IPS-15b (cell line): ENCODE measurements at regions not wholly inside any gene's neighbourhood (a gene's known extent, or its start where the extent isn't known, plus 50 kb on each side); places are given as distances from the start of the nearest gene placed in this dataset.

Experiments
- H3K27me3 ChIP-seq: one replicate; pipeline ENCODE4 v1.6.1; 2013; ENCODE audit warnings: low read length; ENCODE audit not compliant: control insufficient read depth, insufficient read depth
- H3K36me3 ChIP-seq: one replicate; pipeline ENCODE4 v1.6.1; 2013; ENCODE audit warnings: low read length; ENCODE audit not compliant: control insufficient read depth, insufficient read depth
- H3K4me1 ChIP-seq: one replicate; pipeline ENCODE4 v1.6.1; 2013; ENCODE audit warnings: mild to moderate bottlenecking, low read length; ENCODE audit not compliant: control insufficient read depth, insufficient read depth
- H3K4me3 ChIP-seq: one replicate; pipeline ENCODE4 v1.5.1; 2013; ENCODE audit warnings: low read depth, low read length
- H3K9ac ChIP-seq: one replicate; pipeline ENCODE4 v1.6.1; 2013; ENCODE audit warnings: low read depth, mild to moderate bottlenecking, low read length
- H3K9me3 ChIP-seq: one replicate; pipeline ENCODE4 v1.6.1; 2013; ENCODE audit warnings: mild to moderate bottlenecking, low read length; ENCODE audit not compliant: control insufficient read depth, insufficient read depth

DNA sequence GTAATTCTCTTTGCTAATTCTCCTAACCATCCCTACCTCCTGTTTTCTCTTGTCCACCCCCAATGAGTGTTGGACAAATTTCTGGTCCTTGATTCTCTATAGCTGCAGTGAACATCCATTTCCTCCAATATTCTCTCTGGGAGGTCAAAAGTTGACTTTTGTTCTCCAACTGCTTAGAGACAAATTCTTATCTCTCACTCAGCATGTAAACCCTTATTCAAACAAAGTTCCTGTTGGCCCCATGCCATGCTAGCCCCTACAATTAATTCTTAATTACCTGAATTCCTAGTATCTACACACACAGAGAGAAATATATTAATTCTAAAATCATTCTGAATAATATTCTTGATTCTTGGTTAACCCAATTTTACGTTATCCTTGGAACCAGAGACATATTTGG, 472.9 kb upstream of the ACTBL2 start:
- no peaks in the 10 kb centered on the region for H3K27me3 ChIP-seq
- no peaks in the 10 kb centered on the region for H3K36me3 ChIP-seq
- H3K4me3 ChIP-seq = no peak overlapping the region
- no peaks in the 10 kb centered on the region for H3K4me1 ChIP-seq
- no peaks in the 10 kb centered on the region for H3K9me3 ChIP-seq
- H3K9ac ChIP-seq = no peak overlapping the region

DNA sequence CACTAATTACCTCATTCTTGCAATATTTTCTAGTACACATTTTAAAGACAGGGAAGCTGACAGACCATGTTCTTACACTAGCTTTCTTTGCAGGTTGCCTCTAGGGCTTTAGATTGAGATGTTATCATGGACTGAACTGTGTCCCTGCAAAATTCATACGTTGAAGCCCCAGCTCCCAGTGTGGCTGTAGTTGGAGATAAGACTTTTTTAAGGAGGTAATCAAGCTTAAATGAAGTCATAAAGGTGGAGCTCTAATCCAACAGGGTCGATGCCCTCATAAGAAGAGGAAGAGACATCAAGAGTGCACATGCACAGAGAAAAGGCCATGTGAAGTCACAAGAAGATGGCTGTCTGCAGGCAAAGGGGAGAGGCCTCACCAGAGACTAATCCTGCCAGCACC, 471.2 kb upstream of the ACTBL2 start:
- no peaks in the 10 kb centered on the region for H3K4me1 ChIP-seq
- no peaks in the 10 kb centered on the region for H3K36me3 ChIP-seq
- H3K9me3 ChIP-seq = no peaks in the 10 kb centered on the region

GRCh38 chr5:57950616-57951228, 468.1 kb upstream of the ACTBL2 start:
- H3K4me1 ChIP-seq = no peaks in the 10 kb centered on the region
- no peak overlapping the region for H3K4me3 ChIP-seq
- H3K9me3 ChIP-seq = no peaks in the 10 kb centered on the region
- H3K9ac ChIP-seq = no peak overlapping the region
- no peaks in the 10 kb centered on the region for H3K27me3 ChIP-seq
- H3K36me3 ChIP-seq = no peaks in the 10 kb centered on the region

More for the DNA sequence above, 471.2 kb upstream of the ACTBL2 start:
- H3K27me3 ChIP-seq = no peaks in the 10 kb centered on the region
- H3K4me3 ChIP-seq = no peak overlapping the region
- H3K9ac ChIP-seq = no peak overlapping the region

DNA sequence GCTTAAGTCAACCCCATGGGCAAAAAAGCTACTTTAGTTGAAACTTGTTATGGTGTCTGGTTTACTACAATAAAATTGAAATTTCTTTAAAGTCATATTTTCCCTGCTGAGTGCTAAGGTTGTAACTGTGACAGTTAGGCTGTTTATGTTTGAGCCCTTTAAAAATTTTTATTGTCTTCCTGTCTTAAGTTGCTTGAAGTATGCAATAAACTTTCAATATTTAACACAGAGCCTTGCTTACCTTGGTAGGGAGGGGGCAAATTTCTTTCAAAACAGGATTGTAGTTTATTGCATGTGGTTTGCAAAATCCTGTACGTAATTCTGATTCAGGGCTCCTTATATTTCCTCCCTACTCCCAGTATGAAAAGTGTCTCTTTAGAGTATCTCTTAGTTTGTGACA, 465.5 kb upstream of the ACTBL2 start:
- Histone ChIP-seq H3K4me1 (no peaks in the 10 kb centered on the region), H3K4me3 (no peak overlapping the region), H3K36me3 (no peaks in the 10 kb centered on the region), H3K9me3 (no peaks in the 10 kb centered on the region), H3K9ac (no peak overlapping the region), H3K27me3 (no peaks in the 10 kb centered on the region)

- H3K9ac ChIP-seq = no peak overlapping the region
- H3K27me3 ChIP-seq = no peaks in the 10 kb centered on the region
- H3K4me1 ChIP-seq = no peaks in the 10 kb centered on the region
- no peaks in the 10 kb centered on the region for H3K9me3 ChIP-seq
- H3K4me3 ChIP-seq = no peak overlapping the region
- H3K36me3 ChIP-seq = no peaks in the 10 kb centered on the region
Measured at GRCh38 chr5:57947181-57947580, 464.6 kb upstream of the ACTBL2 start.

- Histone ChIP-seq H3K4me3 (no peak overlapping the region), H3K9me3 (no peaks in the 10 kb centered on the region)
Measured at GRCh38 chr5:57940879-57941278, 458.3 kb upstream of the ACTBL2 start.

GRCh38 chr5:57940236-57940635, 457.6 kb upstream of the ACTBL2 start:
- H3K9me3 ChIP-seq = no peaks in the 10 kb centered on the region
- H3K36me3 ChIP-seq = no peaks in the 10 kb centered on the region
- no peaks in the 10 kb centered on the region for H3K27me3 ChIP-seq
- H3K4me3 ChIP-seq = no peak overlapping the region
- H3K9ac ChIP-seq = no peak overlapping the region
- H3K4me1 ChIP-seq = no peaks in the 10 kb centered on the region

More at GRCh38 chr5:57940879-57941278, 458.3 kb upstream of the ACTBL2 start:
- Histone ChIP-seq H3K4me1 (no peaks in the 10 kb centered on the region), H3K27me3 (no peaks in the 10 kb centered on the region), H3K9ac (no peak overlapping the region), H3K36me3 (no peaks in the 10 kb centered on the region)

DNA sequence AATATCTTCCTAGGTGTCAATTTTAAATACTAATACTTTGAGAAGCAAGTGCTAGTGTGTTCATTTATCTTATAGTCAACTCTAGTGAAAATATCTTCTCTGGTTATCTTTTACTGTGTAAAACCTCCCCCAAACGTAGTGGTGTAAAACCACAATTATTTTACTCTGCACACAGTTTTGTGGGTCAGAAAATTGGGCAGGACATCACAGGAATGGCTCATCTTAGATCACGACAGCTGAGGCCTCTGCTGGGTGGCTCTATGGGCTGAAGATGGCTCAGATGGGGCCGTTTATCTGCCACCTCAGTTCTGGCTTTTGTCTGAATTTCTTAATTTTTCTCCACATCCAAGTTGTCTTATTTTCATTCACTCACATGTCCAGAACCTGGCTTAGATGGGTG, 457.2 kb upstream of the ACTBL2 start:
- Histone ChIP-seq H3K27me3 (no peaks in the 10 kb centered on the region), H3K36me3 (no peaks in the 10 kb centered on the region), H3K9me3 (no peaks in the 10 kb centered on the region), H3K4me1 (no peaks in the 10 kb centered on the region), H3K4me3 (no peak overlapping the region), H3K9ac (no peak overlapping the region)

GRCh38 chr5:57939335-57939734, 456.7 kb upstream of the ACTBL2 start:
- Histone ChIP-seq H3K9me3 (no peaks in the 10 kb centered on the region), H3K36me3 (no peaks in the 10 kb centered on the region), H3K4me3 (no peak overlapping the region), H3K27me3 (no peaks in the 10 kb centered on the region), H3K9ac (no peak overlapping the region), H3K4me1 (no peaks in the 10 kb centered on the region)

DNA sequence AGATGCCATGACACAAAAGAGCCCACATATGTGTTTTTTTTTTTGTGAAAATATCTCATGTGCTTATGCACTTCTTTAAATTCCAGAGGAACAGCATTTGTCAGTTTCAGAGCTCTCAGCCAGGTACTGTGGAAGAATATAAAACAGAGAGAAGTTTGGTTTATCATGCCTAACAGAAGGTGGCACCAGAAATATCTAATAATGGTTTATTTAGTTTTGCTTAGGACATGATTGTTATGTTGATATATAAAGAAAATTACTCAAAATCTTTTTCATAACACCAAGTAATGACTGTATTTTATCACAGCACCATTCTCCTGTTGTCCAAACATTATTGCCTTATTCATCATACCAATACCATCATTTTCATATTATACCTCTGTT, 455.6 kb upstream of the ACTBL2 start:
- Histone ChIP-seq H3K36me3 (no peaks in the 10 kb centered on the region), H3K4me1 (no peaks in the 10 kb centered on the region), H3K9ac (no peak overlapping the region), H3K9me3 (no peaks in the 10 kb centered on the region), H3K27me3 (no peaks in the 10 kb centered on the region), H3K4me3 (no peak overlapping the region)

- Histone ChIP-seq H3K9ac (no peak overlapping the region), H3K36me3 (no peaks in the 10 kb centered on the region), H3K9me3 (no peaks in the 10 kb centered on the region), H3K27me3 (no peaks in the 10 kb centered on the region), H3K4me3 (no peak overlapping the region), H3K4me1 (no peaks in the 10 kb centered on the region)
Measured at GRCh38 chr5:57937501-57938173, 455.0 kb upstream of the ACTBL2 start.

GRCh38 chr5:57937025-57937424, 454.4 kb upstream of the ACTBL2 start:
- H3K4me3 ChIP-seq = no peak overlapping the region
- no peaks in the 10 kb centered on the region for H3K4me1 ChIP-seq

More at GRCh38 chr5:57937025-57937424, 454.4 kb upstream of the ACTBL2 start:
- Histone ChIP-seq H3K9me3 (no peaks in the 10 kb centered on the region), H3K9ac (no peak overlapping the region), H3K27me3 (no peaks in the 10 kb centered on the region), H3K36me3 (no peaks in the 10 kb centered on the region)
